Islet of Langerhans (tissue), 1 donor: ENCODE measurements at regions not wholly inside any gene's neighbourhood (a gene's known extent, or its start where the extent isn't known, plus 50 kb on each side); places are given as distances from the start of the nearest gene placed in this dataset.
"Not testable (repeated sequence)": the region's sequence is repeated elsewhere in the genome, so short reads cannot be mapped to it uniquely, and the experiment has no call there.

Source experiments
- FAIRE-seq: peaks from one replicate; lab custom pipeline; 2011; peaks lifted over from hg19 to GRCh38; lab: Jason Lieb, UNC

GRCh38 chr2:129805899-129806298 is 173.6 kb upstream of the RAB6C start:
- FAIRE-seq, result no peak

GRCh38 chr2:129806317-129806716 is 173.1 kb upstream of the RAB6C start:
- FAIRE-seq, result no peak

GRCh38 chr2:129806990-129807389 is 172.5 kb upstream of the RAB6C start:
- no peak for FAIRE-seq

GRCh38 chr2:129807642-129808338 is 171.7 kb upstream of the RAB6C start:
- FAIRE-seq, result not testable (repeated sequence)

DNA sequence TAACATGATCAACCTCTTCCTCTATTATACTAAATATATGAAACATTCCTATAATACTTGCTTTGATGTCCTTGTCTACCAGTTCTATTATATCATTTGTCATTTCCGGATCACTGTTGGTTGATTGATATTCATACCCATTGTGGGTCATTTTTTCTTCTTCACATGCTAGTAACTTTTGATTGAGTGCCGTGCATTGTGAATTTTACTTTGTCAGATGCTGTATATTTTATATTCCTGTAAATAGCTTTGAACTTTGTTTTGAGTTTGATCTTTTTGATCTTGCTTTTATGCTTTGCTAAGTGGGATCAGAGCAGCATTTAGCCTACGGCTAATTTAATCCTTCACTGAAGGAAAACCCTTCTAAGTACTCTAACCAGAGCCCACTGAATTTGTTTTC is 168.9 kb upstream of the RAB6C start:
- no peak for FAIRE-seq

GRCh38 chr2:129812071-129812470 is 167.4 kb upstream of the RAB6C start:
- FAIRE-seq, result no peak

GRCh38 chr2:129812654-129813053 is 166.8 kb upstream of the RAB6C start:
- no peak for FAIRE-seq

DNA sequence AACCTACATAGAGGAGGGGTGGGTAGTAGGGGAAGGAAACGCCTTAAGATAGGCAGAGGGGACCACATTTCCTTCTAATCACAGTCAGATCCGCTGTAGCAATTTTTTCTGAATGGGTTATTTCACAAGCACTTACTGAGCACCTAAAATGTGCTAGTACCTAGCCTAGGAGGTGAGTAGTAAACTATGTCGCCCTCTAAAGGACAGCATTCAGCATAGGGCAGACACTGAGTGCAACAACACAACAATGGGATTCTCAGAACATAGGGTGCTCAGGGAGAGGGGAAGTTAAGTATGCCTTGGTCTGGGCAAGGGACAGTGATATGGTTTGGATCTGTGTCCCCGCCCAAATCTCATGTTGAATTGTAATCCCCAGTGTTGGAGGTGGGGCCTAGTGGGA is 166.1 kb upstream of the RAB6C start:
- FAIRE-seq, result no peak

- no peak for FAIRE-seq
Measured at GRCh38 chr2:129816813-129817574, 162.5 kb upstream of the RAB6C start.

GRCh38 chr2:129819855-129820254 is 159.6 kb upstream of the RAB6C start:
- FAIRE-seq, result no peak

DNA sequence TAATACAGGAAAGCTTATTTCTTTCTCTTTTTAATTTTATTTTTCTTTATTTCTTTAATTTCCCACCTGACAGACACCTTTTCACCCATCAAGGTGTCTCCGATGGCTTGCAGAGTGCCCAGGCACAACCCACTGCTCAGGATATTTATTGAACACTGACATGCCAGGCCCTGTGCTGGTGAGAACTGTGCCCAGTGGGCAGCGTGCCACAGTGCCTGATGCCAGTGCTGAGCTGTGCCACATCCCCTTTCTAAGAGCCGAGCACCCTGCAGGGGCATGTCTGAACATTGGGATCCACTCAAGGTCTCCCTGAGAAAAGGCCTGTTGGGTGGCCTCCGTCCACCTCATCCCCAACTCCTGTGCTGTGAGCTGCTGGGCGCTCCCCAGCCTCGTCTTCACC is 158.6 kb upstream of the RAB6C start:
- FAIRE-seq, result no peak

- FAIRE-seq, result no peak
Measured at GRCh38 chr2:129821445-129821844, 158.0 kb upstream of the RAB6C start.

GRCh38 chr2:129823044-129823443 is 156.4 kb upstream of the RAB6C start:
- no peak for FAIRE-seq

GRCh38 chr2:129827311-129828090 is 152.0 kb upstream of the RAB6C start:
- no peak for FAIRE-seq

DNA sequence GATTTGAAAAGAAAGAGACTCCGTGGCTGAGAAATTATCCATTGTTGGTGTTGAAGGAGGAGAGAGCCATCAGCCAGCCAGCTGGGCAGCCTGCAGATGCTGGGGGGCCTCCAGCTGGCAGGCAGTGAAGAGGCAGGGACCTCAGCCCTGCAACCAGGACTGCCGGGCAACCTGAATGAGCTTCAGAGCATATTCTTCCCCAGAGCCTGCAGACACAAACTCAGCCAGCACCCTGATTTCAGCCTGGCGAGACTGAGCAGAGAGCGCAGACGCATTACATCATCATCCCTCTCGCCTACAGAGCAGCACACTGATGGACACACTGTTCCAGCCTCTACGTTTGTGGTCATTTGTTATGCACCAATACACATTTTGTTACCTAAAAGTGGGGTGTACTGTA is 150.7 kb upstream of the RAB6C start:
- FAIRE-seq, result no peak

DNA sequence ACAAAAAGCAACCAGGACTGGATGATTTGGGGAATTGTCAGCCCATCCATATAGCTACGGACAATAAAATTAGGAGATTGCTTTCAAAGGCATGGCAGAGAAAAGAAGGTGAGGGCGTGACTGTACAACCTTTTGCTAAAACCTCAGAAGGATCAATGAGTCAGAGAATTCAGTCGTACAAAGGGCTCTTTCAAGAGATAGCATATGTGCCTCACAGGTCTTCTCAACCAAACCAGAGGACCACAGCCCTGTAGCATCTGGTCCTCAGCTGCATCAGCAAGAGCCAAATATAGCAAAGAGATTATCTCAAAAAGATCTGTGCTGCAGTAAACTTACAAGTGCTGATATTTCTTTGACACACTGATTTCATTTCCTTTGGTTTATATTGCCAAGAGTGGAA is 149.9 kb upstream of the RAB6C start:
- FAIRE-seq, result no peak

DNA sequence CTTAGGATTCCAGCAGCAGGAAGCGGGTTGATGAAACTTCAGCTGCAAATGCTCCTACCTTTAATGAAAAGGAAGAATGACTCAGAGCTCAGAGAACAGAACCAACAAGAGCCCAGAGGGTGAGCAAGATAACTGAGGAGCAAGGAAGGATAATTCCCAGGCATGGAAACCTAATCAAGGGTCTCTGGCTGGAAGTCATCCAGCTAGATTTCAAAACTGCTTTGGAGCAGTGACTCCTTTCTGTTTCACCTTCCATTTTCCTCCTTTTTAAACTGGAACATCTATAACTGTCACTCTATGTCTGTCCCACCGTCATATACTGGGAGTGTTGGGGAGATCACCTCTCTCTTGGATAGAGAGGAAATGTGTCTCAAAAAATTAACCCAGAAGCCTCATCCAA is 148.4 kb upstream of the RAB6C start:
- FAIRE-seq, result no peak

GRCh38 chr2:129833465-129833864 is 146.0 kb upstream of the RAB6C start:
- not testable (repeated sequence) for FAIRE-seq

DNA sequence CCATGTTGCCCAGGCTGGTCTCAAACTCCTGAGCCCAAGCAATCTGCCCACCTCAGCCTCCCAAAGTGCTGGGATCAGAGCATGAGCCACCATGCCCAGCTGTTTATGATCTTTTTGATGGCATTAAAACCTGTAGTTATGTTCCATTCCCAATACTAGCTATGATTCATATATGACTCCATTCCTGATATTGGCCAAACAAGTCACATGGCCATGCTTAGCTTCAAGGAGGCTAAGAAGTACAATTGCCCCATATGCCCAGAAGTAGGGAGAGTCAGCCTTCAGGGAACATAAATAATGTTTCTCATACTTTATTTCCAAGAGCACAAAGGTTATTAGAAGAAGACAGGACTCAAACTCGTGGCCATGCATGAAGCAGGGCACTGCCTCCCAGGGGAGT is 132.4 kb upstream of the RAB6C start:
- no peak for FAIRE-seq

GRCh38 chr2:129849559-129850160 is 129.8 kb upstream of the RAB6C start:
- FAIRE-seq, result peak; percentile 99

DNA sequence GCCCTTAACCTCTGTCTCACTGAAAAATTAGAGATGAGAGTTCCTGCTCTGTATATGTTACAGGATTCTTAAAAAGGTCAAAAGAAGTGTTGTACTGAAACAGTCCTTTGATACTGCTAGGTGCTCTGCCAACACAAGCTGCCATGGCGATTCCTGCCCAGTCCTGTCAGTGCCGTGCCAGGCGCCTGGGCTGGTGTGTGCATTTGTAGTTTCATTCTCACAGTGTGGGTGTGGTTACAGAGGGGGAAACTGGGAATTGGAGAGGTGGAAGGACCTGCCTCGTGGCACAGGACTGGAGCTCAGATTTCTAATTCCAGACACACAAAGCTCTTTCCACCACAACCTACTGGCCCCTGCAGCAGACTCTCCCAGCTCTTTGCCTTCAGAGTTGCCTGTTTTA is 122.3 kb upstream of the RAB6C start:
- no peak for FAIRE-seq

GRCh38 chr2:129859175-129859574 is 120.3 kb upstream of the RAB6C start:
- no peak for FAIRE-seq

GRCh38 chr2:129860088-129860487 is 119.4 kb upstream of the RAB6C start:
- FAIRE-seq, result no peak
